Fibroblast of pulmonary artery (primary cell): ENCODE measurements at regions not wholly inside any gene's neighbourhood (a gene's known extent, or its start where the extent isn't known, plus 50 kb on each side); places are given as distances from the start of the nearest gene placed in this dataset.

Experiments
- DNase-seq: peaks from one replicate; pipeline ENCODE4 v3.0.0-alpha.2; 2010; ENCODE audit warnings: low read depth
- H3K4me3 ChIP-seq: replicated peaks from 2 replicates; pipeline ENCODE4 v1.5.1; 2011; ENCODE audit warnings: low read depth, mild to moderate bottlenecking, control low read depth, low read length, moderate library complexity
- TF ChIP-seq, protein P1 (sequence below): IDR thresholded peaks from 2 replicates; pipeline ENCODE4 v1.5.1; 2011; ENCODE audit warnings: mild to moderate bottlenecking, control low read depth, low read length, inconsistent platforms; ENCODE audit errors: missing control alignments

GRCh38 chr15:39192979-39193560 is 387.8 kb upstream of the THBS1 start:
- TF ChIP-seq, protein P1, sequence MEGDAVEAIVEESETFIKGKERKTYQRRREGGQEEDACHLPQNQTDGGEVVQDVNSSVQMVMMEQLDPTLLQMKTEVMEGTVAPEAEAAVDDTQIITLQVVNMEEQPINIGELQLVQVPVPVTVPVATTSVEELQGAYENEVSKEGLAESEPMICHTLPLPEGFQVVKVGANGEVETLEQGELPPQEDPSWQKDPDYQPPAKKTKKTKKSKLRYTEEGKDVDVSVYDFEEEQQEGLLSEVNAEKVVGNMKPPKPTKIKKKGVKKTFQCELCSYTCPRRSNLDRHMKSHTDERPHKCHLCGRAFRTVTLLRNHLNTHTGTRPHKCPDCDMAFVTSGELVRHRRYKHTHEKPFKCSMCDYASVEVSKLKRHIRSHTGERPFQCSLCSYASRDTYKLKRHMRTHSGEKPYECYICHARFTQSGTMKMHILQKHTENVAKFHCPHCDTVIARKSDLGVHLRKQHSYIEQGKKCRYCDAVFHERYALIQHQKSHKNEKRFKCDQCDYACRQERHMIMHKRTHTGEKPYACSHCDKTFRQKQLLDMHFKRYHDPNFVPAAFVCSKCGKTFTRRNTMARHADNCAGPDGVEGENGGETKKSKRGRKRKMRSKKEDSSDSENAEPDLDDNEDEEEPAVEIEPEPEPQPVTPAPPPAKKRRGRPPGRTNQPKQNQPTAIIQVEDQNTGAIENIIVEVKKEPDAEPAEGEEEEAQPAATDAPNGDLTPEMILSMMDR = no peak
- H3K4me3 ChIP-seq = no peak overlapping the region
- no peak for DNase-seq

DNA sequence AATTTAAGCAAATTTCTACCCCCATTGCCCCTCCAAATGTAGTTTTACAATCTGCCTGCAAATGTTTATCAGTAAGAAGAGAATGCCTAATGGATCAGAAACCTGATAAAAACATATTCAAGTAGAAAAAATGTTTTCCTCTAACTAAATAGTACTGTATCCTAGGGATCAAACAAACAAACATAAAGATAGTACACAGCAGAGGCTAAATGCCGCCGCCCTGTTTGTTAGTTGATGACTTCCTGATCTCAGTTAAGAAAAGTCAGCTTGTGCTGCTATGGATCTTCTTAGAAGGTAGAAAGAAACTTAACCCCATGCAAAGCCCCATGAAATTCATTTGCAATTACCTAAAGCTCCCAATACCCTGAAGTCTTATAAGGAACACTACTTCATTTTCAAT is 387.3 kb upstream of the THBS1 start:
- no peak for DNase-seq
- TF ChIP-seq, protein P1 = no peak

DNA sequence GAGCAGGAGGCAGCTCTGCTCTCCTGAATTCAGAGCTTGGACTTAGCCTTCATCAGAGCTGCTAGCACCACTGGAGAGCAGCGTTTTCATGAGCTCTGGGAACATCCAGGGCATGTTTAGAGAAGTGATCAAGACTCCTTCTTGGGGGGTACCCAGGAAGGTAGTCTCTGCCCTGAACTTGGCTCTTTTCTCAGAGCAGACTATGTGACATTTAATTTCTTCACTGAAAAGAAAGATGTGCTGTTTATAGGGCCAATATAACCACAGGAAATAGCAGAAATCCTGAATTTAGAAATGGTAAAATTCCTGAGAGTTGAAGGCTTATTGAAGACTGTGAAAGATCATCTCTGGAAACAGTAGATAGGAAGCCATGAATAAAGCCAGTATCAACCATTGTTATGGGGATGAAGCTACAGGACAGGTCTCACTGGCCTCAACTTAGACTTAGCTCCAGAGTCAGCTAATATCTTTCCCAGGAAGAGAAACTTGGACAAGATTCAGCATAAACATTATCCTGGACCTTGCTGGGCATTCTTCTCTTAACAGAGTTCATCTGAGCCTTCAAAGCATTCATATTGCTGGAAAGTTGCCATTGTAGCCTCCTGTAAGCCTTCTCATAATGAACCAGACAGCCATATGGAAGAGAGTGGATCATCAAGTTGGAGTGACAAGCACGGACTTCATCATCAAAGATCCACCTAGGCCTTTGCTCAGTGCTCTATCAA is 386.6 kb upstream of the THBS1 start:
- H3K4me3 ChIP-seq = no peak overlapping the region
- DNase-seq = peak; percentile 72
- TF ChIP-seq, protein P1 = no peak

More for the DNA sequence above, 387.3 kb upstream of the THBS1 start:
- H3K4me3 ChIP-seq = no peak overlapping the region

GRCh38 chr15:39195961-39196486 is 384.9 kb upstream of the THBS1 start:
- no peak overlapping the region for H3K4me3 ChIP-seq
- TF ChIP-seq, protein P1 = no peak
- peak; percentile 71 for DNase-seq

GRCh38 chr15:39198044-39199000 is 382.6 kb upstream of the THBS1 start:
- no peak for DNase-seq

DNA sequence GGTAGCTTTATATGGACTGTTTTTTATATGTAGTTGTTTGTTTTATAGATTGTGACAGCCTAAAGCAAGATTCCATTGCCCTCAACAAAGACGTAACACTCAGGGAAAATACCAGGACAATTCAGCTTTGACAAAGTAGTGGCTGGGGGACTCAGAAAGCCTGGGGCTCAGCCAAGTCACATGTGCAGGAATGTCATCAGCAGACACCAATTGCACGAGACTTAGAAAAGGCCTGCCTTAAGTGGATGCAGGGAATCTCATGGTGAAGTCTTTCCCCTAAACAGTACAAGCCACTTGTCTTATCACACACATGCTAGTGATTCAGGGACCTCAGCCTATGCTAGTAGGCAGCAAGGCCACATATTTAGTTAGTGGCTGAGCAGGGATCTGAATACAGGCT is 381.8 kb upstream of the THBS1 start:
- no peak for DNase-seq
- TF ChIP-seq, protein P1 = no peak

More at GRCh38 chr15:39198044-39199000, 382.6 kb upstream of the THBS1 start:
- H3K4me3 ChIP-seq = no peak overlapping the region
- TF ChIP-seq, protein P1 = no peak

More for the DNA sequence above, 381.8 kb upstream of the THBS1 start:
- H3K4me3 ChIP-seq = no peak overlapping the region
